ENCODE measurements at regions not wholly inside any gene's neighbourhood (a gene's known extent, or its start where the extent isn't known, plus 50 kb on each side); places are given as distances from the start of the nearest gene placed in this dataset.
A peak's percentile ranks its signal among the peaks of the same experiment; 100 is the strongest.

DNA sequence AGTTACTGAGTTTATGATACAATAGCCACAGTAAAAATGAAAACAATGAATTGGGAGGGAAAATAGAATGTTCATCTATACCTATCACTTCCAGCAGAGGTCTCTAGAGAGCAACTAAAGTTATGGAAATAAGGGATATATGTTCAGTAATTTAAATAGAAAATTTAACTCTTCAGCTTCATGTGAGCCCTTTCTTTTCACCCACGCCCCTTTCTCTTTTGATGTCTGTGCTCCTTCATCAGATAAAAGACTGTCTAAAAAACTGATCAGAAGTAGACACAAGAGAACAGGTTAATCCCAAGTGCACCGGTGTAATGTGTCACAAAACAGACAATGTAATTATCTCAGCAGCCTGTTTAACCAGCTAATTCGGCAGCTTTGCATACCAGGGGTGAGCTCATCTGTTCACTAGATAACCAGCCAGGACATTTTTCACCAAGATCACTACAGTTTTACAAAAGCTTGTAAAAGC lies 238.5 kb upstream of the ERBB4 start:
- Histone ChIP-seq H3K4me1 (peaks cover 0 to 8% (median 0%) of the 10 kb centered on the region in 3 donors), H3K36me3 (no peaks in the 10 kb centered on the region), H3K4me3 (no peak overlapping the region), H3K27me3 (no peaks in the 10 kb centered on the region), H3K27ac (no peak overlapping the region), H3K9me3 (no peaks in the 10 kb centered on the region)
- TF ChIP-seq, protein P1, sequence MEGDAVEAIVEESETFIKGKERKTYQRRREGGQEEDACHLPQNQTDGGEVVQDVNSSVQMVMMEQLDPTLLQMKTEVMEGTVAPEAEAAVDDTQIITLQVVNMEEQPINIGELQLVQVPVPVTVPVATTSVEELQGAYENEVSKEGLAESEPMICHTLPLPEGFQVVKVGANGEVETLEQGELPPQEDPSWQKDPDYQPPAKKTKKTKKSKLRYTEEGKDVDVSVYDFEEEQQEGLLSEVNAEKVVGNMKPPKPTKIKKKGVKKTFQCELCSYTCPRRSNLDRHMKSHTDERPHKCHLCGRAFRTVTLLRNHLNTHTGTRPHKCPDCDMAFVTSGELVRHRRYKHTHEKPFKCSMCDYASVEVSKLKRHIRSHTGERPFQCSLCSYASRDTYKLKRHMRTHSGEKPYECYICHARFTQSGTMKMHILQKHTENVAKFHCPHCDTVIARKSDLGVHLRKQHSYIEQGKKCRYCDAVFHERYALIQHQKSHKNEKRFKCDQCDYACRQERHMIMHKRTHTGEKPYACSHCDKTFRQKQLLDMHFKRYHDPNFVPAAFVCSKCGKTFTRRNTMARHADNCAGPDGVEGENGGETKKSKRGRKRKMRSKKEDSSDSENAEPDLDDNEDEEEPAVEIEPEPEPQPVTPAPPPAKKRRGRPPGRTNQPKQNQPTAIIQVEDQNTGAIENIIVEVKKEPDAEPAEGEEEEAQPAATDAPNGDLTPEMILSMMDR (IDR thresholded peaks at IDR 0.05), result peak; percentile 41 to 78 (median 56)
- no peak for TF ChIP-seq POLR2A (IDR thresholded peaks at IDR 0.05)
- 3 to 10% methylated on average over 3 of the region's 3 CpGs for WGBS, 2 donors
- intact Hi-C loops (cut with DNase I), result loop anchor here (10.0 kb wide), 1 partner anchor 378 kb away; the partner anchor contains the start of gene IKZF2
- DNase-seq, result no peak

DNA sequence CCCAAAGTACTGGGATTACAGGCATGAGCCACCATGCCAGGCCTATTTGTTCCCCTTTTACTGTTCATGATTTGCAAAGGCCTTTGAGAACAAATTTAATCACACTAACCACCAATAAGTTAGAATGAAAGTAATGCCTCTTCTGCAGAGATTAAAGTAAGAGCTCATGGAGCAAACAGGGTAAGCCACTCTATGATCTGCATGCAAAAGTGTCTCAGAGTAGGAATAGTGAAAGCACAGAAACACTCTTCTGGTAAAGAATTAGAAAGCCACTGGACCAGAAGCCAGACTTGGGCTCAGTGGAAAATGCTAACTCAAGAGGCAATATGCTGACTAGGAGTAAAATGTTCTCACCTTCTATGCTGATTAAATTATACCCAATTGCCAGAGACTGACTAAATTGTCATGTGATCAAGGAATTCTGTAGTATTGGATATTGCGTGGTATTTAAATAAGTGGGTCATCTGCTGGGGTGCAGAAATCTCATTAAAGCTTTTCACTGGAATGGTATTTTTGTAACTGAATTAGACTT lies 235.3 kb upstream of the ERBB4 start:
- no peaks in the 10 kb centered on the region for H3K27me3 ChIP-seq
- H3K4me3 ChIP-seq, result no peak overlapping the region
- intact Hi-C loops (cut with DNase I), result loop anchor here (10.0 kb wide), 1 partner anchor 381 kb away; the partner anchor contains the start of gene IKZF2
- H3K27ac ChIP-seq, result no peak overlapping the region
- 90% methylated on average over 1 of the region's 1 CpG for WGBS, 2 donors
- TF ChIP-seq, protein P1 (IDR thresholded peaks at IDR 0.05), result no peak
- TF ChIP-seq POLR2A (IDR thresholded peaks at IDR 0.05), result no peak
- H3K36me3 ChIP-seq, result no peaks in the 10 kb centered on the region
- H3K4me1 ChIP-seq, result peaks cover 0 to 8% (median 0%) of the 10 kb centered on the region in 3 donors
- no peak for DNase-seq
- no peaks in the 10 kb centered on the region for H3K9me3 ChIP-seq

DNA sequence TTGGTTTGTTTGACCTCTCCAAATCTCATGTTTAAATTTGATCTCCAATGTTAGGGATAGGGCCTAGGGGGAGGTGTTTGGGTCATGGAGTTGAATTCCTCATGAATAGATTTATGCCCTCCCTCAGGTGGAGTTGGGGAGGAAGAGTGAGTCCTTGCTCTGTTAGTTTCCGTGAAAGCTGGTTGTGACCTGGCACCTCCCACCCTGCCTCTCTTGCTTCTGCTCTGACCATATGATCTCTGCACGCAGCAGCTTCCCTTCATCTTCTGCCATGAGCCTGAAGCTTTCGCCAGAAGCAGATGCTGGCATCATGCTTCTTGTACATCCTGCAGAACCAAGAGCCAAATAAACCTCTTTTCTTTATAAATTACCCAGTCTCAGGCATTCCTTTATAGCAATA lies 231.6 kb upstream of the ERBB4 start:
- WGBS, 2 donors, result 56 to 75% methylated on average over 3 of the region's 3 CpGs
- H3K9me3 ChIP-seq, result no peaks in the 10 kb centered on the region
- H3K36me3 ChIP-seq, result no peaks in the 10 kb centered on the region
- no peaks in the 10 kb centered on the region for H3K4me1 ChIP-seq
- no peak overlapping the region for H3K27ac ChIP-seq
- no peaks in the 10 kb centered on the region for H3K27me3 ChIP-seq
- no peak for DNase-seq
- no peak for TF ChIP-seq POLR2A (IDR thresholded peaks at IDR 0.05)
- TF ChIP-seq, protein P1 (IDR thresholded peaks at IDR 0.05), result no peak
- intact Hi-C loops (cut with DNase I), result loop anchor here (10.0 kb wide), 1 partner anchor 385 kb away; the partner anchor contains the start of gene IKZF2
- H3K4me3 ChIP-seq, result no peak overlapping the region

- H3K27ac ChIP-seq, result no peak overlapping the region
- no peaks in the 10 kb centered on the region for H3K4me1 ChIP-seq
- 40 to 44% methylated on average over 4 of the region's 4 CpGs for WGBS, 2 donors
- no peaks in the 10 kb centered on the region for H3K36me3 ChIP-seq
- H3K4me3 ChIP-seq, result no peak overlapping the region
- intact Hi-C loops (cut with DNase I), result no loop called here
- no peaks in the 10 kb centered on the region for H3K27me3 ChIP-seq
- TF ChIP-seq POLR2A (IDR thresholded peaks at IDR 0.05), result no peak
- TF ChIP-seq, protein P1 (IDR thresholded peaks at IDR 0.05), result no peak
- DNase-seq, result no peak
- no peaks in the 10 kb centered on the region for H3K9me3 ChIP-seq
Observed at GRCh38 chr2:212766921-212767320, 228.3 kb upstream of the ERBB4 start.

DNA sequence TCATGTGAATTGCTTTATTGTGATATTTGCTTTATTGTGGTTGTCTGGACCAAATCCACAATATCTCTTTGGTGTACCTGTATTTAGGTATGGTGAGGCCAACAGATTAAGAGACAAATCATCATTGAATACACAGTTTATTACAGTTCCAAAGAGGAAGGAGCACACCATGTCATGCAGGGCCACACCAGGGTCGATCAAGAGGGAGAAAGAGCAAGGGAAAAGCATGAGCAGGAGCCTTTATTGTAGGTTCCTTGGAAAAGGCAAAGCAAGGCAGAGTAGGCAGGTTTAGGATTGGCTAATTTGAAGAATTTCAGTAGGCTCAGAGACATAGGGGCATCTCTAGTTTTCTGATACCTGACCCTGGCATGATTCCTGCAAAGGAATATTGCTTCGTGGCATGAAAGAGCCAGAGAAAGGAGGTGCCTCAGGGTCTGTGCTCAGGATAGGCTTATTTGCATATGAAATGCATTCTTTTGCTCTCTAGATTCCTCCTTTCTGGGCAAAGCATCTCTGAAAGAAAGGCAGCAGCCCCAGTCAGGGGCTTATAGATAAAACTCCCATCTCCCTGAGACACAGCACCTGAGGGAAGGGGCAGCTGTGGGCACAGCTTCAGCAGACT lies 214.2 kb upstream of the ERBB4 start:
- Histone ChIP-seq H3K36me3 (no peaks in the 10 kb centered on the region), H3K4me1 (no peaks in the 10 kb centered on the region), H3K27me3 (no peaks in the 10 kb centered on the region), H3K4me3 (no peak overlapping the region), H3K9me3 (peaks cover 0 to 18% (median 10%) of the 10 kb centered on the region in 3 donors), H3K27ac (no peak overlapping the region)
- TF ChIP-seq POLR2A (IDR thresholded peaks at IDR 0.05), result no peak
- TF ChIP-seq, protein P1 (IDR thresholded peaks at IDR 0.05), result no peak
- 33 to 38% methylated on average over 2 of the region's 2 CpGs for WGBS, 2 donors
- intact Hi-C loops (cut with DNase I), result no loop called here
- no peak for DNase-seq

Measured in esophagus squamous epithelium (tissue), 5 donors.